ENCODE measurements at regions not wholly inside any gene's neighbourhood (a gene's known extent, or its start where the extent isn't known, plus 50 kb on each side); places are given as distances from the start of the nearest gene placed in this dataset.

GRCh38 chr1:232382671-232383070 lies 247.3 kb downstream of the SIPA1L2 start:
- no peaks in the 10 kb centered on the region for H3K27me3 ChIP-seq (ENCODE audit: control insufficient read depth, insufficient read depth, low read length)
- DNase-seq (ENCODE audit: low read depth), result no peak
- no peak for FAIRE-seq
- no peaks in the 10 kb centered on the region for H3K36me3 ChIP-seq (ENCODE audit: control insufficient read depth, insufficient read depth, low read length)
- no peak for TF ChIP-seq CTCF (IDR thresholded peaks at IDR 0.05; ENCODE audit: insufficient read depth, low read length, severe bottlenecking)
- H3K4me3 ChIP-seq (ENCODE audit: low read depth, low read length), result no peak overlapping the region

GRCh38 chr1:232381394-232382100 lies 248.4 kb downstream of the SIPA1L2 start:
- no peak overlapping the region for H3K4me3 ChIP-seq (ENCODE audit: low read depth, low read length)
- no peak for TF ChIP-seq CTCF (IDR thresholded peaks at IDR 0.05; ENCODE audit: insufficient read depth, low read length, severe bottlenecking)
- FAIRE-seq, result no peak

GRCh38 chr1:232380596-232380995 lies 249.3 kb downstream of the SIPA1L2 start:
- no peak for FAIRE-seq
- no peak for TF ChIP-seq CTCF (IDR thresholded peaks at IDR 0.05; ENCODE audit: insufficient read depth, low read length, severe bottlenecking)
- no peaks in the 10 kb centered on the region for H3K36me3 ChIP-seq (ENCODE audit: control insufficient read depth, insufficient read depth, low read length)
- H3K27me3 ChIP-seq (ENCODE audit: control insufficient read depth, insufficient read depth, low read length), result no peaks in the 10 kb centered on the region
- no peak overlapping the region for H3K4me3 ChIP-seq (ENCODE audit: low read depth, low read length)
- no peak for DNase-seq (ENCODE audit: low read depth)

More at GRCh38 chr1:232381394-232382100, 248.4 kb downstream of the SIPA1L2 start:
- no peaks in the 10 kb centered on the region for H3K36me3 ChIP-seq (ENCODE audit: control insufficient read depth, insufficient read depth, low read length)
- no peaks in the 10 kb centered on the region for H3K27me3 ChIP-seq (ENCODE audit: control insufficient read depth, insufficient read depth, low read length)
- DNase-seq (ENCODE audit: low read depth), result no peak

- FAIRE-seq, result no peak
- no peaks in the 10 kb centered on the region for H3K27me3 ChIP-seq (ENCODE audit: control insufficient read depth, insufficient read depth, low read length)
Measured at GRCh38 chr1:232380131-232380530, 249.8 kb downstream of the SIPA1L2 start.

GRCh38 chr1:232379063-232379434 lies 250.9 kb downstream of the SIPA1L2 start:
- no peak for DNase-seq (ENCODE audit: low read depth)
- H3K36me3 ChIP-seq (ENCODE audit: control insufficient read depth, insufficient read depth, low read length), result no peaks in the 10 kb centered on the region
- FAIRE-seq, result no peak
- H3K4me3 ChIP-seq (ENCODE audit: low read depth, low read length), result no peak overlapping the region
- TF ChIP-seq CTCF (IDR thresholded peaks at IDR 0.05; ENCODE audit: insufficient read depth, low read length, severe bottlenecking), result no peak
- H3K27me3 ChIP-seq (ENCODE audit: control insufficient read depth, insufficient read depth, low read length), result no peaks in the 10 kb centered on the region

More at GRCh38 chr1:232380131-232380530, 249.8 kb downstream of the SIPA1L2 start:
- no peak for DNase-seq (ENCODE audit: low read depth)
- no peak for TF ChIP-seq CTCF (IDR thresholded peaks at IDR 0.05; ENCODE audit: insufficient read depth, low read length, severe bottlenecking)
- H3K4me3 ChIP-seq (ENCODE audit: low read depth, low read length), result no peak overlapping the region
- no peaks in the 10 kb centered on the region for H3K36me3 ChIP-seq (ENCODE audit: control insufficient read depth, insufficient read depth, low read length)
